Muscle layer of colon (tissue), 2 donors: ENCODE measurements at regions not wholly inside any gene's neighbourhood (a gene's known extent, or its start where the extent isn't known, plus 50 kb on each side); places are given as distances from the start of the nearest gene placed in this dataset.

Experiments used
- H3K27ac ChIP-seq: one replicate; pipeline ENCODE4 v1.7.0; 2013; ENCODE audit warnings: low read depth, mild to moderate bottlenecking, low read length, moderate library complexity
- H3K27me3 ChIP-seq, 2 donors: one replicate each; pipeline ENCODE4 v1.7.0; 2013; ENCODE audit warnings: low read length in 2 of 2, mild to moderate bottlenecking in 2 of 2; ENCODE audit not compliant: insufficient read depth in 2 of 2, control insufficient read depth in 1 of 2
- H3K36me3 ChIP-seq: one replicate; pipeline ENCODE4 v1.7.0; 2013; ENCODE audit warnings: mild to moderate bottlenecking, low read length; ENCODE audit not compliant: insufficient read depth
- H3K4me1 ChIP-seq: one replicate; pipeline ENCODE4 v1.7.0; 2013; ENCODE audit warnings: mild to moderate bottlenecking, low read length; ENCODE audit not compliant: insufficient read depth
- H3K4me3 ChIP-seq, 2 donors: one replicate each; pipeline ENCODE4 v1.7.0; 2013; ENCODE audit warnings: low read length in 2 of 2, low read depth in 1 of 2, mild to moderate bottlenecking in 1 of 2, moderate library complexity in 1 of 2
- H3K9ac ChIP-seq: one replicate; pipeline ENCODE4 v1.7.0; 2013; ENCODE audit warnings: low read length
- H3K9me3 ChIP-seq: one replicate; pipeline ENCODE4 v1.7.0; 2013; ENCODE audit warnings: mild to moderate bottlenecking, low read length
- donor health status: abdominal sarcoma.
- donor health status: Adenocarcinoma of cecum.

- H3K27ac ChIP-seq = no peak overlapping the region
- peaks cover 12% of the 10 kb centered on the region for H3K4me1 ChIP-seq
- no peak overlapping the region for H3K9ac ChIP-seq
- no peaks in the 10 kb centered on the region for H3K27me3 ChIP-seq
- H3K36me3 ChIP-seq = no peaks in the 10 kb centered on the region
- H3K4me3 ChIP-seq = no peak overlapping the region
- no peaks in the 10 kb centered on the region for H3K9me3 ChIP-seq
Observed at GRCh38 chr1:66443793-66444192, 90.2 kb upstream of the SGIP1 start.

GRCh38 chr1:66444438-66445265, 89.3 kb upstream of the SGIP1 start:
- H3K4me3 ChIP-seq = no peak overlapping the region
- H3K9ac ChIP-seq = no peak overlapping the region
- H3K27ac ChIP-seq = no peak overlapping the region
- H3K4me1 ChIP-seq = peaks cover 12% of the 10 kb centered on the region
- H3K9me3 ChIP-seq = no peaks in the 10 kb centered on the region
- no peaks in the 10 kb centered on the region for H3K36me3 ChIP-seq
- H3K27me3 ChIP-seq = no peaks in the 10 kb centered on the region

GRCh38 chr1:66445492-66446181, 88.3 kb upstream of the SGIP1 start:
- H3K36me3 ChIP-seq = no peaks in the 10 kb centered on the region
- no peak overlapping the region for H3K27ac ChIP-seq
- no peaks in the 10 kb centered on the region for H3K27me3 ChIP-seq
- H3K4me1 ChIP-seq = peaks cover 22% of the 10 kb centered on the region
- H3K4me3 ChIP-seq = peak overlapping the region in 1 of 2 donors; percentile 26
- no peaks in the 10 kb centered on the region for H3K9me3 ChIP-seq
- H3K9ac ChIP-seq = no peak overlapping the region

GRCh38 chr1:66446261-66447001, 87.5 kb upstream of the SGIP1 start:
- Histone ChIP-seq H3K36me3 (no peaks in the 10 kb centered on the region), H3K9ac (no peak overlapping the region), H3K4me3 (peak overlapping the region in 1 of 2 donors; percentile 26), H3K9me3 (no peaks in the 10 kb centered on the region), H3K27me3 (no peaks in the 10 kb centered on the region), H3K27ac (no peak overlapping the region), H3K4me1 (peaks cover 29% of the 10 kb centered on the region)

GRCh38 chr1:66450043-66450514, 83.9 kb upstream of the SGIP1 start:
- Histone ChIP-seq H3K27me3 (no peaks in the 10 kb centered on the region), H3K36me3 (no peaks in the 10 kb centered on the region), H3K27ac (peak overlapping the region; percentile 12), H3K4me1 (peaks cover 29% of the 10 kb centered on the region), H3K9ac (no peak overlapping the region), H3K9me3 (no peaks in the 10 kb centered on the region), H3K4me3 (no peak overlapping the region)

GRCh38 chr1:66450847-66451246, 83.1 kb upstream of the SGIP1 start:
- Histone ChIP-seq H3K9ac (no peak overlapping the region), H3K4me1 (peaks cover 22% of the 10 kb centered on the region), H3K9me3 (no peaks in the 10 kb centered on the region), H3K27ac (peak overlapping the region; percentile 12), H3K4me3 (no peak overlapping the region), H3K27me3 (no peaks in the 10 kb centered on the region), H3K36me3 (no peaks in the 10 kb centered on the region)

- no peaks in the 10 kb centered on the region for H3K9me3 ChIP-seq
- H3K4me3 ChIP-seq = no peak overlapping the region
- H3K4me1 ChIP-seq = peaks cover 17% of the 10 kb centered on the region
- H3K9ac ChIP-seq = no peak overlapping the region
- H3K36me3 ChIP-seq = no peaks in the 10 kb centered on the region
- no peak overlapping the region for H3K27ac ChIP-seq
- H3K27me3 ChIP-seq = no peaks in the 10 kb centered on the region
Observed at GRCh38 chr1:66452162-66452561, 81.8 kb upstream of the SGIP1 start.

- no peaks in the 10 kb centered on the region for H3K27me3 ChIP-seq
- H3K27ac ChIP-seq = no peak overlapping the region
- no peak overlapping the region for H3K9ac ChIP-seq
- H3K4me3 ChIP-seq = no peak overlapping the region
- H3K36me3 ChIP-seq = no peaks in the 10 kb centered on the region
- H3K4me1 ChIP-seq = peaks cover 17% of the 10 kb centered on the region
- no peaks in the 10 kb centered on the region for H3K9me3 ChIP-seq
Observed at GRCh38 chr1:66452982-66453381, 81.0 kb upstream of the SGIP1 start.

- Histone ChIP-seq H3K27ac (no peak overlapping the region), H3K9me3 (no peaks in the 10 kb centered on the region), H3K36me3 (no peaks in the 10 kb centered on the region), H3K9ac (no peak overlapping the region), H3K27me3 (no peaks in the 10 kb centered on the region), H3K4me3 (no peak overlapping the region), H3K4me1 (peaks cover 9% of the 10 kb centered on the region)
Observed at GRCh38 chr1:66455446-66455845, 78.5 kb upstream of the SGIP1 start.

GRCh38 chr1:66460776-66461175, 73.2 kb upstream of the SGIP1 start:
- no peak overlapping the region for H3K9ac ChIP-seq
- H3K27me3 ChIP-seq = no peaks in the 10 kb centered on the region
- H3K9me3 ChIP-seq = no peaks in the 10 kb centered on the region
- H3K27ac ChIP-seq = no peak overlapping the region
- no peaks in the 10 kb centered on the region for H3K4me1 ChIP-seq
- H3K4me3 ChIP-seq = peak overlapping the region in 1 of 2 donors; percentile 15
- H3K36me3 ChIP-seq = no peaks in the 10 kb centered on the region

- Histone ChIP-seq H3K27me3 (no peaks in the 10 kb centered on the region), H3K27ac (no peak overlapping the region), H3K4me1 (no peaks in the 10 kb centered on the region), H3K9ac (no peak overlapping the region), H3K9me3 (no peaks in the 10 kb centered on the region), H3K36me3 (no peaks in the 10 kb centered on the region), H3K4me3 (no peak overlapping the region)
Observed at GRCh38 chr1:66462313-66462712, 71.6 kb upstream of the SGIP1 start.
